HG03066 (cell line): ENCODE measurements at regions not wholly inside any gene's neighbourhood (a gene's known extent, or its start where the extent isn't known, plus 50 kb on each side); places are given as distances from the start of the nearest gene placed in this dataset.

Experiments used
- ATAC-seq: cut with Tn5 transposase; IDR thresholded peaks from one replicate; pipeline ENCODE4 v1.9.1; 2021; ENCODE audit warnings: low read depth; ENCODE audit not compliant: unreplicated experiment

- ATAC-seq = no peak
Observed at GRCh38 chr10:55287346-55287745, 486.3 kb upstream of the PCDH15 start.

- ATAC-seq = no peak
Observed at GRCh38 chr10:55283031-55283430, 482.0 kb upstream of the PCDH15 start.

GRCh38 chr10:55280696-55281095 is 479.7 kb upstream of the PCDH15 start:
- ATAC-seq = no peak

- ATAC-seq = no peak
Observed at GRCh38 chr10:55277549-55277948, 476.5 kb upstream of the PCDH15 start.

GRCh38 chr10:55274367-55274766 is 473.3 kb upstream of the PCDH15 start:
- ATAC-seq = no peak

- no peak for ATAC-seq
Observed at GRCh38 chr10:55273946-55274345, 472.9 kb upstream of the PCDH15 start.

GRCh38 chr10:55272886-55273285 is 471.9 kb upstream of the PCDH15 start:
- no peak for ATAC-seq

- no peak for ATAC-seq
Observed at GRCh38 chr10:55266797-55267196, 465.8 kb upstream of the PCDH15 start.

- ATAC-seq = no peak
Observed at GRCh38 chr10:55263327-55263726, 462.3 kb upstream of the PCDH15 start.

- ATAC-seq = no peak
Observed at GRCh38 chr10:55242544-55242943, 441.5 kb upstream of the PCDH15 start.

GRCh38 chr10:55237462-55237861 is 436.4 kb upstream of the PCDH15 start:
- no peak for ATAC-seq

GRCh38 chr10:55233505-55233904 is 432.5 kb upstream of the PCDH15 start:
- ATAC-seq = peak; percentile 93

- ATAC-seq = no peak
Observed at GRCh38 chr10:55233090-55233489, 432.1 kb upstream of the PCDH15 start.

GRCh38 chr10:55232553-55232952 is 431.5 kb upstream of the PCDH15 start:
- no peak for ATAC-seq

GRCh38 chr10:55227967-55228366 is 426.9 kb upstream of the PCDH15 start:
- no peak for ATAC-seq

- no peak for ATAC-seq
Observed at GRCh38 chr10:55224007-55224781, 423.2 kb upstream of the PCDH15 start.

GRCh38 chr10:55223352-55223751 is 422.3 kb upstream of the PCDH15 start:
- ATAC-seq = no peak

- no peak for ATAC-seq
Observed at GRCh38 chr10:55220975-55221374, 419.9 kb upstream of the PCDH15 start.

GRCh38 chr10:55215699-55216098 is 414.7 kb upstream of the PCDH15 start:
- no peak for ATAC-seq

- no peak for ATAC-seq
Observed at GRCh38 chr10:55214608-55215007, 413.6 kb upstream of the PCDH15 start.

GRCh38 chr10:55212051-55212450 is 411.0 kb upstream of the PCDH15 start:
- no peak for ATAC-seq

GRCh38 chr10:55203874-55204273 is 402.8 kb upstream of the PCDH15 start:
- ATAC-seq = no peak

- ATAC-seq = no peak
Observed at GRCh38 chr10:55203319-55203718, 402.3 kb upstream of the PCDH15 start.
